GM19043 (cell line): ENCODE measurements at regions not wholly inside any gene's neighbourhood (a gene's known extent, or its start where the extent isn't known, plus 50 kb on each side); places are given as distances from the start of the nearest gene placed in this dataset.

ENCODE experiments used
- ATAC-seq: cut with Tn5 transposase; IDR thresholded peaks from one replicate; pipeline ENCODE4 v1.9.1; 2021; ENCODE audit warnings: low read depth; ENCODE audit not compliant: unreplicated experiment

- ATAC-seq: no peak
Observed at GRCh38 chr3:31043184-31043819, 148.8 kb upstream of the GADL1 start.

GRCh38 chr3:31047673-31048072 is 153.2 kb upstream of the GADL1 start:
- ATAC-seq: no peak

- ATAC-seq: no peak
Observed at GRCh38 chr3:31048143-31048542, 153.7 kb upstream of the GADL1 start.

GRCh38 chr3:31050296-31050695 is 155.8 kb upstream of the GADL1 start:
- ATAC-seq: no peak

- ATAC-seq: no peak
Observed at GRCh38 chr3:31051226-31051625, 156.8 kb upstream of the GADL1 start.

GRCh38 chr3:31053299-31053698 is 158.8 kb upstream of the GADL1 start:
- ATAC-seq: no peak

GRCh38 chr3:31054032-31054431 is 159.6 kb upstream of the GADL1 start:
- no peak for ATAC-seq

- ATAC-seq: no peak
Observed at GRCh38 chr3:31055757-31056156, 161.3 kb upstream of the GADL1 start.

GRCh38 chr3:31057891-31058290 is 163.4 kb upstream of the GADL1 start:
- ATAC-seq: no peak

GRCh38 chr3:31064021-31064420 is 169.6 kb upstream of the GADL1 start:
- no peak for ATAC-seq

GRCh38 chr3:31065765-31066164 is 171.3 kb upstream of the GADL1 start:
- ATAC-seq: no peak

GRCh38 chr3:31067004-31067403 is 172.5 kb upstream of the GADL1 start:
- no peak for ATAC-seq

- no peak for ATAC-seq
Observed at GRCh38 chr3:31075471-31075870, 181.0 kb upstream of the GADL1 start.

- no peak for ATAC-seq
Observed at GRCh38 chr3:31075876-31076275, 181.4 kb upstream of the GADL1 start.

- ATAC-seq: no peak
Observed at GRCh38 chr3:31077021-31077601, 182.7 kb upstream of the GADL1 start.

- ATAC-seq: no peak
Observed at GRCh38 chr3:31077826-31078225, 183.4 kb upstream of the GADL1 start.

- ATAC-seq: no peak
Observed at GRCh38 chr3:31079689-31080088, 185.2 kb upstream of the GADL1 start.

- no peak for ATAC-seq
Observed at GRCh38 chr3:31081018-31081662, 186.7 kb upstream of the GADL1 start.

- no peak for ATAC-seq
Observed at GRCh38 chr3:31086148-31086547, 191.7 kb upstream of the GADL1 start.

GRCh38 chr3:31086698-31087097 is 192.2 kb upstream of the GADL1 start:
- no peak for ATAC-seq

- ATAC-seq: no peak
Observed at GRCh38 chr3:31091748-31092147, 197.3 kb upstream of the GADL1 start.
